ENCODE measurements at regions not wholly inside any gene's neighbourhood (a gene's known extent, or its start where the extent isn't known, plus 50 kb on each side); places are given as distances from the start of the nearest gene placed in this dataset.

GRCh38 chr15:98025237-98025636 is 64.7 kb downstream of the ARRDC4 start:
- TF ChIP-seq CTCF (IDR thresholded peaks at IDR 0.05) = no peak

GRCh38 chr15:98034731-98035130 is 74.2 kb downstream of the ARRDC4 start:
- TF ChIP-seq CTCF (IDR thresholded peaks at IDR 0.05) = no peak

GRCh38 chr15:98035134-98035533 is 74.6 kb downstream of the ARRDC4 start:
- TF ChIP-seq CTCF (IDR thresholded peaks at IDR 0.05) = no peak

GRCh38 chr15:98035577-98036010 is 75.1 kb downstream of the ARRDC4 start:
- no peak for TF ChIP-seq CTCF (IDR thresholded peaks at IDR 0.05)

- no peak for TF ChIP-seq CTCF (IDR thresholded peaks at IDR 0.05)
Measured at GRCh38 chr15:98039596-98039995, 79.1 kb downstream of the ARRDC4 start.

GRCh38 chr15:98040146-98040545 is 79.6 kb downstream of the ARRDC4 start:
- no peak for TF ChIP-seq CTCF (IDR thresholded peaks at IDR 0.05)

- TF ChIP-seq CTCF (IDR thresholded peaks at IDR 0.05) = no peak
Measured at GRCh38 chr15:98043160-98044014, 82.9 kb downstream of the ARRDC4 start.
